Fibroblast of skin of left biceps (primary cell): ENCODE measurements at regions not wholly inside any gene's neighbourhood (a gene's known extent, or its start where the extent isn't known, plus 50 kb on each side); places are given as distances from the start of the nearest gene placed in this dataset.
"Not testable (repeated sequence)": the region's sequence is repeated elsewhere in the genome, so short reads cannot be mapped to it uniquely, and the experiment has no call there.

ENCODE experiments used
- DNase-seq, 2 experiments: peaks; one replicate each; pipeline ENCODE4 v3.0.0-alpha.2; 2013; ENCODE audit warnings: low read depth in 2 of 2

GRCh38 chr3:193959861-193960260 lies 176.1 kb upstream of the HES1 start:
- no peak for DNase-seq

- no peak for DNase-seq
These were observed 175.3 kb upstream of the HES1 start for GRCh38 chr3:193960487-193961274.

DNA sequence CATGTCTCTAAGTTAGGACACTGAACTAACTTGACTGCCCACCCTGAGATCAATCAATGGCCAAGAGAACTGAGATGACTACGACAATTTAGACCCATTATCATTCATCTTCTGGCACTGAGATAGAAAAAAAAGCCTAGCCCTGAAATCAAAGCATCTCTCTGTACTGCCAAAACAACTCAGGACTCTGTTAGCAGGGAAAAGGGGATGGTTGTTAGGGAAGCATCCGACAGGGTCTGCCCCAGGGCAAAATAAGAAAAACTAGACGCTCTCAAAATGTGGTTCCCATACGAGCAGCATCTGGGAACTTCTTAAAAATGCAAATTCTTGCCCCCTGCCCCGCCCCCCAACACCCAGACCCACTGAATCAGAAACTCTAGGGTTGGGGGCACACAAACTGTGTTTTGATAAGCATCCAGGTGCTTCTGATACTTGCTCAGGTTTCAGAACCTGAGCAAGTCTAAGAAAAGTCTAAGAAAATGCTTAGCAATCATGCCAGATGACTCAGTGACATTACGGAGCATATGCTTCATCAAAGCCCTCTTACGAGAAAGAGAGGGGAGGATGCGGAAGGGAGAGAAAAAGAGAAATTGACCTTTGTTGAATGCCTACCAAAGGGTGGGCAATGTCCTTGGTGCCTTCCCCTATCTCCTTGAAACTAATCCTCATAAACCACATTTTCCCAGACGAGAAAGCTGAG lies 172.8 kb upstream of the HES1 start:
- DNase-seq = no peak

DNA sequence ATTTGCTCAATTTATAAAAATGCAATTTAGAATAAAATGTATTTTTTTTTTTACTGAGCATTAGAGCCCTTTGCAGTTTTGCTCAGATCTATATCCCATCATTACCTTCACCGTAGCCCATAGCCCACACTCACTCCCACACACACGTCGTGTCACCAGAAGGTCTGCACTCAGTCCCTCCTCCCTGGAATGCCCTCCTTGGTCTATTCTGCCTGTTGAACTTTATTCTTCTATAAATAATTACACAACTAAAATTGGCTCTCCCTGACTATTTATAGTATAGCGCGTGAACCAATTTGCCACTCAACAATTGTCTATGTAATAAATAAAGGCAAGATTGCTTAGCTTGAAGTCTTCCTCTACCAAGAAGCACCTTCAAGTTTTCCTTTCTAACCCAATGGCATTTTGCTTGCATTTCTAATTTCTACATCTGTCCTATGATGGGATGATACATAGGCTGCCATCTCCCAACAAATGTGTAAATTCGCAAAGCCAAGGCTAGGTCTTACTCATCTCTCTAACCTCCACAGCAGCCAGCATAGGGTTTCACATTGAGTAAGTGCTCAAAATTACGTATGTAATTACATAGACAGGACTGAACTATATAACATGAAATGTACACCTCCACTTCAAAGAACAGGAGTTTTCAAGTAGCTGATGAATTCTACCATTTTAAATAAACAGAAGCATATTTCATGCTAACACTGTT lies 172.0 kb upstream of the HES1 start:
- no peak for DNase-seq

DNA sequence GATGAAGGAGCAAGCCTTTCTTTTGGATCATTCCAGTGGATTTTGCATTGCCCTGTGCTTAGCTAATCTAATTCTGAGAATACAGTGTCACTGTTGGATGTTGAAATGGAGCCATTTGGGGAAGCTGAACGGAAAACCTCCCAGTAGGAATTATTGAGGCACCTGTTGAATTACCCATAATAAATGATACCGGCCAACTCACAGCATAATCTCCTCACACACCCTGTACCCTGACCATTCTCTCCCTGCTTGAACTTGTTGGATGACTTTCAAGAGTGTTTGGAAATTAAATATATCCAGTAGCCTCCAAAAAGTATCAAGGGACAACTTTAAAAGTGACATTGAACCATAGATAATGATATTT lies 171.4 kb upstream of the HES1 start:
- no peak for DNase-seq

GRCh38 chr3:193968380-193968974 lies 167.5 kb upstream of the HES1 start:
- DNase-seq = no peak

- DNase-seq = not testable (repeated sequence)
These were observed 165.7 kb upstream of the HES1 start for GRCh38 chr3:193970131-193970772.

DNA sequence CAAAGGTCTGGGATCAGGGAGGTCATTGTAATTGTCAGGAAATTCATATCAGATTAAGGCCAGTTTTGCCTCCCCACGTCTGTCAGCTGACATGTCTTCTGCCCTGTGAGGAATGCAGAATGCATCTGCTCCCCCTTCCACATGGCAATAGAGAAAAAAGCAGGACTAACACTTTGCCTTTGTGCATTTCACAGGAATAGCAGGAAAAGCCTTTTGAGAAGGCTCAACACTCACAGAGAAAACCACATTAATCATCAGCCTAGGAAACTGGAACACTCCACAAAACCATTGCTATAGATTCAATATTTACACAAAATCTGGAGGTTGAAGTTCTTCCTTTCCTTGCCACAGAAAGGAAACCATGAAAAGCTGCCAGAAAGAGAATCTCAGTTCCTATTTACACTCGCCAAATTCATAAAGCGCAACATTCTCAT lies 165.2 kb upstream of the HES1 start:
- peak in 1 of 2 experiments; percentile 16 for DNase-seq

GRCh38 chr3:193971261-193971751 lies 164.6 kb upstream of the HES1 start:
- no peak for DNase-seq

GRCh38 chr3:193971966-193972365 lies 164.0 kb upstream of the HES1 start:
- DNase-seq = no peak

DNA sequence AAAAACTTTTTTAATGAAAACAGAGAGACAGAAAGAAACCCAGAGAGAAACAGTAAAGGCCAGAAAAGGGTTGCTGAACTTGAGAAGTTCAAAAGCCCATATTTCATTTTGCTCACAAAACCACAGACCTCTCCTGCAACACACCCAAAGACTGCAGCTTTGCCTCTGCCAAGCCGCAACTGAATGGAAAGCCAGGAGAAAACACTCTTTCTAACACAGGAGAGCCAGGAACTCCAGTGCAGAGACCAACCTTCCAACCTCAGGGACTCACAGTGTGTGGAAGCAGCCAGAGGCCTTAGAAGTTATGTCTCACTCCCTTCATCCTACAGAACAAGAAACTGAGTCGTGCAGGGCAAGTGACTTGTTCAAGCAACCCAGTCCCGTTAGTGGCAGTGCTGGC lies 163.1 kb upstream of the HES1 start:
- DNase-seq = peak in 1 of 2 experiments; percentile 27

- peak; percentile 67 to 74 for DNase-seq
These were observed 161.7 kb upstream of the HES1 start for GRCh38 chr3:193974191-193974652.

GRCh38 chr3:193974671-193975535 lies 161.0 kb upstream of the HES1 start:
- no peak for DNase-seq

DNA sequence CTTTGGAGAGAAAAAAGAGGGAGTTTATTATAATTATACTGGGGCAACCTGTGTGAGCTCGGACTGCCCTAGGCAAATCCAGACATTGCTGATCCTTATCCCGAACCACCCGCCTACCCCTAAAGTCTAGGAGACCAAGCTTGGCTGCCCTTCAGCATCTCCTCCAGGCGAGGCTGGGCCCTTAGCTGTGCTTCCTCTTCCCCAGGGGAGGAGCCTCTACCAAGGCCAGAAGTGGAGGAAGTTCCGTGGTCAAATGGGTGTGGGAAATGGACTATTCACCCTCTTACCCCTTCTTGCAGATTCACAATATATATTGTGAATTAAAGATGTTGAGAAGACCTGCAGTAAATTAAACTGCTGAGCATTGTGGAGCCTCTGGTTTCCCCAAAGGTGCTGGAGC lies 158.3 kb upstream of the HES1 start:
- DNase-seq = no peak

- no peak for DNase-seq
These were observed 157.9 kb upstream of the HES1 start for GRCh38 chr3:193978030-193978429.

DNA sequence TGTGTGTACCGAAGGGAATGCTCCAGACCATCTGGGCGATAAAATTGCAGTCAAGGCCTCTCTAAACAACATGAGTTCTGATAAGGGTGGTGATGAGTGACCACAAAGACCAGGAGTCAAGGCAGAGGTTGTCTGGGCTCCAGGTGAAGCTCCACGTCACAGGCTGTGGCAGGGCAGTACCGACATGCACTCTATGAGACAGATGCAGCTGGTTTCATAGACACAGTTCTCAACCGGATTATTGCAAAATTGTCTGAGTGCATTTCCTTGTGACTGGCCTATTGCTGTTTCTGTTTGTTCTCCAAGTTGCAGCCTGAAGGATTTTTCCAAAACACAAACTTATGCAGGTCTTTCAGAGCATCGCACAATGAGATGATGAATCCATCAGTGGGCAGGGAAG lies 157.5 kb upstream of the HES1 start:
- DNase-seq = no peak

- DNase-seq = no peak
These were observed 155.6 kb upstream of the HES1 start for GRCh38 chr3:193980326-193980725.

DNA sequence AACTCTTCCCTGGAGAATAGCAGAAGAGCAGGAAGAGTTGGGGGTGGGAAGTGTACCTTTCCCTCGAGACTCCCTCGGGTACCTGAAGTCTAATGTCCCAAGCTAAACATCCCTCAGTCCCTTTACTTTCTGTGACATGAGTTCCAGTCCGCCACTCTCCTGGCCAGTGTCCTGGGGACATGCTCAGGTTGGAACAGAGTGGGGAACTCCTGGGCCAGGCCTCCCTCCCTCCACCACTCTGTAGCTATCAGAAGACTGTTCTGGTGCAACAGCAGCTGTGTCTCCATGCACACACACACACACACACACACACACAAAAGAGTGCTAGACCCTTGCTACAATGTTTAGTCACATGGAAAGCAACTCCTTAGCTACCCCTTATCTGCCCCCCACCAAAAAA lies 155.0 kb upstream of the HES1 start:
- DNase-seq = no peak

GRCh38 chr3:193981504-193981903 lies 154.4 kb upstream of the HES1 start:
- DNase-seq = no peak

- no peak for DNase-seq
These were observed 153.7 kb upstream of the HES1 start for GRCh38 chr3:193982258-193982659.
